ENCODE measurements at regions not wholly inside any gene's neighbourhood (a gene's known extent, or its start where the extent isn't known, plus 50 kb on each side); places are given as distances from the start of the nearest gene placed in this dataset.
A peak's percentile ranks its signal among the peaks of the same experiment; 100 is the strongest.

- DNase-seq (ENCODE audit: low spot score) (no peak), ATAC-seq (no peak; the same call in 2 of the 3 replicates), FAIRE-seq (no peak)
- ChIA-PET POLR2A (no interaction called here), CTCF (ENCODE audit: low intra/inter-chr PET ratio, low total read pairs) (no interaction called here)
- WGBS (ENCODE audit: low lambda C conversion rate), result 76% methylated on average over 8 of the region's 14 CpGs
- intact Hi-C loops (cut with micrococcal nuclease; ENCODE audit: unreplicated experiment) (no loop called here), in situ Hi-C loops (cut with HindIII; ENCODE audit: extremely low pct_ligation_motif_present, low pct_unique_long_range_greater_than_20kb) (no loop called here)
- Histone ChIP-seq H3K9ac (ENCODE audit: insufficient read depth, low read depth, low read length) (no peak overlapping the region), H3K27ac (ENCODE audit: extremely low read length, insufficient read depth, low read length) (no peak overlapping the region), H4K20me1 (ENCODE audit: insufficient read depth, low read length) (no peaks in the 10 kb centered on the region), H3K4me3 (replicated peaks in 1 of 3; ENCODE audit: insufficient read depth in 1 of 3, low read depth in 2 of 3, low read length in 3 of 3) (no peak overlapping the region), H3K4me1 (ENCODE audit: insufficient read depth, low read length) (peaks cover 7% of the 10 kb centered on the region; the same call in 1 of the 2 replicates), H2AFZ (ENCODE audit: low read length) (no peak overlapping the region), H3K79me2 (ENCODE audit: insufficient read depth, low read length) (no peaks in the 10 kb centered on the region), H3K36me3 (replicated peaks in 1 of 2; ENCODE audit: control insufficient read depth in 1 of 2, insufficient read depth in 2 of 2, low read length in 2 of 2) (no peaks in the 10 kb centered on the region), H3K27me3 (ENCODE audit: control insufficient read depth in 1 of 2, insufficient read depth in 2 of 2, low read length in 2 of 2) (no peaks in the 10 kb centered on the region; a peak in 1 of 5 replicates), H3K9me3 (ENCODE audit: low read length) (no peaks in the 10 kb centered on the region), H3K4me2 (ENCODE audit: low read depth, low read length) (no peak overlapping the region)
- TF ChIP-seq PRMT3 (CRISPR knock-in tag; IDR thresholded peaks at IDR 0.05; ENCODE audit: borderline replicate concordance, low read depth) (no peak), MLX (CRISPR knock-in tag; IDR thresholded peaks at IDR 0.05) (no peak), FOXP4 (CRISPR knock-in tag; IDR thresholded peaks at IDR 0.05) (no peak), FOXO4 (CRISPR knock-in tag; conservative IDR thresholded peaks at IDR 0.05) (0 out of 2 replicates have a peak, but pooled peaks have one; percentile 48), POGK (CRISPR knock-in tag; conservative IDR thresholded peaks at IDR 0.05) (no peak), ZNF776 (CRISPR knock-in tag; IDR thresholded peaks at IDR 0.05) (no peak)
- BruUV-seq (replicated peaks), result no TSS peak
Observed at GRCh38 chr2:234171666-234172065, 121.2 kb downstream of the SPP2 start.

Measured in HepG2 (cell line).